HK-2 (cell line): ENCODE measurements at regions not wholly inside any gene's neighbourhood (a gene's known extent, or its start where the extent isn't known, plus 50 kb on each side); places are given as distances from the start of the nearest gene placed in this dataset.

Experiments used
- DNase-seq: peaks from one replicate; pipeline ENCODE4 v3.0.0-alpha.2; 2018; ENCODE audit not compliant: unreplicated experiment

GRCh38 chr2:223225266-223225665 is 173.3 kb downstream of the KCNE4 start:
- no peak for DNase-seq

- DNase-seq: no peak
These were observed 174.3 kb downstream of the KCNE4 start for GRCh38 chr2:223226264-223226663.

- DNase-seq: no peak
These were observed 175.3 kb downstream of the KCNE4 start for GRCh38 chr2:223227338-223227737.

GRCh38 chr2:223228871-223229270 is 176.9 kb downstream of the KCNE4 start:
- no peak for DNase-seq

GRCh38 chr2:223230352-223230751 is 178.4 kb downstream of the KCNE4 start:
- no peak for DNase-seq

GRCh38 chr2:223232285-223232684 is 180.3 kb downstream of the KCNE4 start:
- no peak for DNase-seq

- DNase-seq: no peak
These were observed 180.9 kb downstream of the KCNE4 start for GRCh38 chr2:223232896-223233295.

- DNase-seq: no peak
These were observed 184.0 kb downstream of the KCNE4 start for GRCh38 chr2:223235986-223236385.

- no peak for DNase-seq
These were observed 186.3 kb downstream of the KCNE4 start for GRCh38 chr2:223238301-223238700.

GRCh38 chr2:223243233-223243632 is 191.2 kb downstream of the KCNE4 start:
- DNase-seq: no peak

GRCh38 chr2:223247136-223247535 is 195.1 kb downstream of the KCNE4 start:
- DNase-seq: no peak

GRCh38 chr2:223251656-223252229 is 199.8 kb downstream of the KCNE4 start:
- no peak for DNase-seq

- DNase-seq: no peak
These were observed 208.7 kb downstream of the KCNE4 start for GRCh38 chr2:223260681-223261080.

- DNase-seq: no peak
These were observed 211.0 kb downstream of the KCNE4 start for GRCh38 chr2:223262946-223263345.

- no peak for DNase-seq
These were observed 212.7 kb downstream of the KCNE4 start for GRCh38 chr2:223264541-223265193.

- no peak for DNase-seq
These were observed 215.4 kb downstream of the KCNE4 start for GRCh38 chr2:223267160-223267951.

- no peak for DNase-seq
These were observed 217.4 kb downstream of the KCNE4 start for GRCh38 chr2:223269386-223269785.

GRCh38 chr2:223270548-223270947 is 218.6 kb downstream of the KCNE4 start:
- no peak for DNase-seq

- DNase-seq: no peak
These were observed 222.0 kb downstream of the KCNE4 start for GRCh38 chr2:223273995-223274394.

- no peak for DNase-seq
These were observed 230.2 kb downstream of the KCNE4 start for GRCh38 chr2:223282221-223282620.

GRCh38 chr2:223283329-223283728 is 231.3 kb downstream of the KCNE4 start:
- no peak for DNase-seq

- no peak for DNase-seq
These were observed 231.8 kb downstream of the KCNE4 start for GRCh38 chr2:223283771-223284170.
